Calu3 (cell line): ENCODE measurements at regions not wholly inside any gene's neighbourhood (a gene's known extent, or its start where the extent isn't known, plus 50 kb on each side); places are given as distances from the start of the nearest gene placed in this dataset.

Experiments used
- BruUV-seq: library from RNA; stranded (reverse); fragments of 400-500 nt; replicated peaks from 2 replicates; lab custom pipeline; 2021; lab: Mats Ljungman, UMichigan
- CTCF ChIA-PET: fragments of 300-600 bp; sonication (Branson Sonifier 250); formaldehyde crosslinking; loops from one replicate; lab custom pipeline; 2022; ENCODE audit warnings: antibody characterized with exemption; lab: Charles Lee
- DNase-seq: peaks from one replicate; pipeline ENCODE4 v3.0.0; 2022
- H3K27ac Mint-ChIP-seq: one replicate; pipeline ENCODE4 v1.8.0; 2022; ENCODE audit warnings: mixed read lengths; ENCODE audit not compliant: unreplicated experiment
- H3K27me3 Mint-ChIP-seq: one replicate; pipeline ENCODE4 v1.8.0; 2022; ENCODE audit warnings: mixed read lengths; ENCODE audit not compliant: unreplicated experiment
- H3K36me3 Mint-ChIP-seq: one replicate; pipeline ENCODE4 v1.8.0; 2022; ENCODE audit warnings: mild to moderate bottlenecking, moderate library complexity, mixed read lengths; ENCODE audit not compliant: insufficient read depth, unreplicated experiment
- H3K4me1 Mint-ChIP-seq: one replicate; pipeline ENCODE4 v1.8.0; 2022; ENCODE audit warnings: mild to moderate bottlenecking, low read depth, mixed read lengths; ENCODE audit not compliant: unreplicated experiment
- H3K4me3 Mint-ChIP-seq: one replicate; pipeline ENCODE4 v1.8.0; 2022; ENCODE audit warnings: mild to moderate bottlenecking, low read depth, moderate library complexity, mixed read lengths; ENCODE audit not compliant: unreplicated experiment
- H3K9me3 Mint-ChIP-seq: one replicate; pipeline ENCODE4 v1.8.0; 2022; ENCODE audit warnings: low read depth, mixed read lengths; ENCODE audit not compliant: unreplicated experiment
- intact Hi-C: fragments of 100-400 bp; cut with micrococcal nuclease; formaldehyde crosslinking; loops from one replicate; pipeline ENCODE4 v1.10.0; 2022; ENCODE audit not compliant: unreplicated experiment
- TF ChIP-seq, protein P1 (sequence below): fragments of 200-600 bp; IDR thresholded peaks from one replicate; pipeline ENCODE4 v1.8.0; 2022; ENCODE audit warnings: antibody characterized with exemption; ENCODE audit not compliant: unreplicated experiment

DNA sequence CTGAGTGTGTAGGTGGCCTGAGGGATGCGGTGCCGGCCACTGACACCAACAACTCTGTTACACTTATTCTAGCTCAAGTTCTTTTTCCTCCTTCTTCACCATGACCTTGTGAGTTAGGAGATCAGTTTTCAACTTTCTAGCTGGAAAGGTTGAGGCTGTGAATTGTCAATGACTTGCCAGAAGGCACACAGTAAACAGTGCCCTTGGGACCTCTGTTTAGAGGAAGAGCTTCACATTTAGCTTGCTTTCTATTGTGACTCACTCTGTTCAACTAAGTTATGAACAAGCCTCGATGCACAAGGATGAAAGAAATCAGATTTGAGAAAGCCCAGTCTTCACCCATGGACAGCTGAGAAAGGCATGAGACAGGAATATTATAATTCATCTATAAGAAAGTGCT lies 455.6 kb downstream of the MAFB start:
- H3K4me1 Mint-ChIP-seq: no peaks in the 10 kb centered on the region
- H3K27ac Mint-ChIP-seq: no peak overlapping the region
- no peak for DNase-seq
- no peak overlapping the region for H3K4me3 Mint-ChIP-seq
- BruUV-seq: no TSS peak
- CTCF ChIA-PET: no interaction called here
- intact Hi-C loops: no loop called here
- H3K9me3 Mint-ChIP-seq: no peaks in the 10 kb centered on the region
- no peaks in the 10 kb centered on the region for H3K36me3 Mint-ChIP-seq
- H3K27me3 Mint-ChIP-seq: peaks cover 13% of the 10 kb centered on the region
- TF ChIP-seq, protein P1, sequence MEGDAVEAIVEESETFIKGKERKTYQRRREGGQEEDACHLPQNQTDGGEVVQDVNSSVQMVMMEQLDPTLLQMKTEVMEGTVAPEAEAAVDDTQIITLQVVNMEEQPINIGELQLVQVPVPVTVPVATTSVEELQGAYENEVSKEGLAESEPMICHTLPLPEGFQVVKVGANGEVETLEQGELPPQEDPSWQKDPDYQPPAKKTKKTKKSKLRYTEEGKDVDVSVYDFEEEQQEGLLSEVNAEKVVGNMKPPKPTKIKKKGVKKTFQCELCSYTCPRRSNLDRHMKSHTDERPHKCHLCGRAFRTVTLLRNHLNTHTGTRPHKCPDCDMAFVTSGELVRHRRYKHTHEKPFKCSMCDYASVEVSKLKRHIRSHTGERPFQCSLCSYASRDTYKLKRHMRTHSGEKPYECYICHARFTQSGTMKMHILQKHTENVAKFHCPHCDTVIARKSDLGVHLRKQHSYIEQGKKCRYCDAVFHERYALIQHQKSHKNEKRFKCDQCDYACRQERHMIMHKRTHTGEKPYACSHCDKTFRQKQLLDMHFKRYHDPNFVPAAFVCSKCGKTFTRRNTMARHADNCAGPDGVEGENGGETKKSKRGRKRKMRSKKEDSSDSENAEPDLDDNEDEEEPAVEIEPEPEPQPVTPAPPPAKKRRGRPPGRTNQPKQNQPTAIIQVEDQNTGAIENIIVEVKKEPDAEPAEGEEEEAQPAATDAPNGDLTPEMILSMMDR: no peak

DNA sequence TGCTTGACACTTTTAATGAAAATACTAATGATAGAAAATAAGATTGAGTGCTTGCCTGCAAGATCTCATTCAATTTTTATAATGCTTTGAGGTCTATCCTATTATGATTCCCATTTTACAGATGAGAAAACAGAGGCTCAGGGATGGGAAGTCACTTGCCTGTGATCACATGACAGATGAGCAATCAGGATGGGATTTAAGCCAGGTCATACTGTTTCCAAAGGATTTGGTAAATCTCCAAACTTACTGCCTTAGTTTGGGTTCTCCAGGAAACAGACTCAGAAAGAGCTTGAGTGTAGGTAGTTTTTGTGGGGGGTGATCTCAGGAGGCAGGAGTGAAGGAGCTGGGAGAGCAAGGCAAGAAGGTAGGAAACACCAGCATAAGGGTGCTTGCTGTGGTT lies 456.3 kb downstream of the MAFB start:
- CTCF ChIA-PET: no interaction called here
- Mint-ChIP-seq H3K27me3 (peaks cover 13% of the 10 kb centered on the region), H3K9me3 (no peaks in the 10 kb centered on the region), H3K4me3 (no peak overlapping the region), H3K4me1 (no peaks in the 10 kb centered on the region), H3K36me3 (no peaks in the 10 kb centered on the region), H3K27ac (no peak overlapping the region)
- no peak for DNase-seq
- intact Hi-C loops: no loop called here
- TF ChIP-seq, protein P1: no peak
- no TSS peak for BruUV-seq

DNA sequence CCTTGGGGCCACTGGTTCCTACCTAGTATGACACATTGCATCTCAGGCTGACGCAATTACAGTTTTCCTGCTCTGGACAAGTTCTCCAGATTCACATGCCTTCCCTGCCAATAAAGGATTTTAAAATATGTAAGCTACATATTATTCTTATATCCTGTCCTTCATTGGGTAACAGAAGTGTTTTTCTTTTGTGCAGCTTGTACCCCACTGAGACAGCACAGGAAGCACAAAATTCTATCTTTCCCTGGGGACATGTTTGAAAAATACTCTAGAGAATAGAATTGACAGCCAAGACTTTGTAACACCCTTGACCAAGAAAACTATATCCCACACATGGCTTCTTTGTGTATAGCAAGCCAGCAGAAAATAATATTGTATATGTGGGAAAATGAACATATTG lies 456.8 kb downstream of the MAFB start:
- CTCF ChIA-PET: no interaction called here
- no peaks in the 10 kb centered on the region for H3K36me3 Mint-ChIP-seq
- BruUV-seq: no TSS peak
- DNase-seq: no peak
- H3K4me3 Mint-ChIP-seq: no peak overlapping the region
- TF ChIP-seq, protein P1: no peak
- H3K27ac Mint-ChIP-seq: no peak overlapping the region
- no peaks in the 10 kb centered on the region for H3K4me1 Mint-ChIP-seq
- peaks cover 12% of the 10 kb centered on the region for H3K27me3 Mint-ChIP-seq
- no peaks in the 10 kb centered on the region for H3K9me3 Mint-ChIP-seq
- intact Hi-C loops: no loop called here

DNA sequence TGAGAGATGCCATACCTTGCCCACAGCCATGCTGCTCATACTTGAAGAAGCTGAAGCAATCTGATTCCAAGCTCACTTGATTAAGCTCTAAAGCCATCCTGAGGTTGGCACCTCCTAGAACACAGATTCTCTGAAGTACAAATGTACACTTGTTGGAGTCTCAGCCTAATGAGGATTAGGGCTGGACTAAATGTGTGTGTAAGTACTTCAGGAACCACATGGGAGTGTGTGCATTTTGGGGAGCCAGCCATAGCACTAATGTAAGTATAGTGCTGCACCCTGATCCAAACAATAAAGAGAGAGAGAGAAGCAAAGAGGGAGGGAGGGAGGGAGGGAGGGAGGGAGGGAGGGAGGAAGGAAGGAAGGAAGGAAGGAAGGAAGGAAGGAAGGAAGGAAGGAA lies 458.6 kb downstream of the MAFB start:
- H3K27ac Mint-ChIP-seq: no peak overlapping the region
- intact Hi-C loops: no loop called here
- H3K4me1 Mint-ChIP-seq: no peaks in the 10 kb centered on the region
- TF ChIP-seq, protein P1: no peak
- no peak overlapping the region for H3K4me3 Mint-ChIP-seq
- BruUV-seq: no TSS peak
- no peaks in the 10 kb centered on the region for H3K36me3 Mint-ChIP-seq
- no peak for DNase-seq
- H3K27me3 Mint-ChIP-seq: no peaks in the 10 kb centered on the region
- CTCF ChIA-PET: interaction anchor here (0.5 kb wide), 1 partner anchor 1574 kb away, joined by 3 read pairs; no protein-coding TSS in a partner anchor
- no peaks in the 10 kb centered on the region for H3K9me3 Mint-ChIP-seq
